HG03280 (cell line): ENCODE measurements at regions not wholly inside any gene's neighbourhood (a gene's known extent, or its start where the extent isn't known, plus 50 kb on each side); places are given as distances from the start of the nearest gene placed in this dataset.
"Not testable (repeated sequence)": the region's sequence is repeated elsewhere in the genome, so short reads cannot be mapped to it uniquely, and the experiment has no call there.

ENCODE experiments used
- ATAC-seq: cut with Tn5 transposase; IDR thresholded peaks from one replicate; pipeline ENCODE4 v1.9.1; 2021; ENCODE audit warnings: mild to moderate bottlenecking, moderate library complexity; ENCODE audit not compliant: unreplicated experiment

- peak; percentile 92 for ATAC-seq
Measured at GRCh38 chr5:162209005-162209605, 141.5 kb downstream of the GABRG2 start.

GRCh38 chr5:162214551-162214950 lies 147.0 kb downstream of the GABRG2 start:
- no peak for ATAC-seq

DNA sequence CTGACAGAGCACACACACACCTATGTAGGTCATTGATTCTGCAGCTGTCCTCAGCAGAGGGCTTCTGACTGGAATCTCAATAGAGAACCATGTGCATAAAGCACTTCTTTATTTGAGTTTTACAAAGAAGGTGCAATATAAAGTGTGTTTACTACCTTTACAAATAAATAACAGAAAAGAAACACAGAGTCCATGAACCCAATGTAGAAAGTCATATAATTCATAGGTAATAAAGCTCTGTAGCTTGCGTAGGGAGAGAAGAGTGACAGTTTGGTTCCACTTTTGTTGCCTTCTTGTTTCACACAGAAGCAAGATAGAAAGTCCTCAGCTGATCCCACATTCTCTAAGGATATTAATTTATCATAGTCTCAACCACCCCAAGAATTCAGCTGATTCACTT lies 149.5 kb downstream of the GABRG2 start:
- ATAC-seq: no peak

GRCh38 chr5:162221910-162222309 lies 154.3 kb downstream of the GABRG2 start:
- no peak for ATAC-seq

DNA sequence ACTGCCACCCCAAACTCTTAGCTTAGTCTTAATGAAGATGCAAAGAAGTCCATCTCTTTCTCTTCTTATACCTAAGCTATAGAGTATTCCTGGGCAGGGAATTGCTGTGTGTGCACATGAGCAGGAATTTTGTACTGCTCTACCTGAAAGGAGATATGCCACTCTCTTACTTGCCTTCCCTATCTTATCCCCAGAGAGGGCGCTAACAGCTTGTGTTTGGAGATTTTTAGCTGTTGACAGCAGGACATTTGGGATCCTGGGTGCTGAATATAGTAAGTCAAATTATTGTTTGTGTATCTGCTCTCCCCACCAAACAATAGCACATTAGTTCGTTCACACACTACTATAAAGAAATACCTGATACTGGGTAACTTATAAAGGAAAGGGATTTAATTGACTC lies 159.5 kb downstream of the GABRG2 start:
- no peak for ATAC-seq

GRCh38 chr5:162230348-162230747 lies 162.8 kb downstream of the GABRG2 start:
- ATAC-seq: no peak

DNA sequence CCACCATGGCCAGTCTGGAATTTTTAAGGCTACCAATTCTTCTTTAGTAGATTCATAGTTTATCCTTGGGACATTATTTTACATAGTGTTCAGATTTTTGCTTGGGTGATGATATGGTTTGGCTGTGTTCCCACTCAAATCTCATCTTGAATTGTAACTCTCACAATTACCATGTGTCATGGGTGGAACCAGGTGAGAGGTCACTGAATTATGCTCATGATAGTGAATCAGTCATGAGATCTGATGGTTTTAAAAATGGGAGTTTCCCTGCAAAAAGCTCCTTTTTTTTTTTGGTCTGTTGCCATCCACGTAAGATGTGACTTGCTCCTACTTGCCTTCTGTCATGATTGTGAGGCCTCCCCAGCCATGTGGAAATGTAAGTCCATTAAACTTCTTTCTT lies 163.9 kb downstream of the GABRG2 start:
- ATAC-seq: no peak

- no peak for ATAC-seq
Measured at GRCh38 chr5:162240734-162241133, 173.2 kb downstream of the GABRG2 start.

GRCh38 chr5:162242416-162242815 lies 174.8 kb downstream of the GABRG2 start:
- ATAC-seq: no peak

DNA sequence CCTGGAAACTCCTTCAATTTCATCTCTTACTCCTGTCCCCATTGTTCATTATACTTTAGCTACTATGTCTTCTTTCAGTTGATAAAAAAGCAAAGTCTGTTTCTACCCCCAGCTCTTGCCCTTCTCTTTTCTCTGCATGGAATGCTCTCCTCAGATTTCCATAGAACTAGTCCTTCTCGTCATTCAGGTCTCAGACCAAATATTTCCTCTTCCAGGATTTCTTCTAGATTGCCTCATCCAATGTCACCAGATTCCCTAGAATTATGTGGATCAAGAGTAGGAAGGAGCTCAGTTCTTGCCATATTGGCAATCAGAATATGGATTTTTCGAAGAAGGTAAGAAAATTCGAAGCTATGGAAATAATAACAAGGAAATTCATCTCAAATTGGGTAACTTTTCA lies 176.1 kb downstream of the GABRG2 start:
- no peak for ATAC-seq

- ATAC-seq: no peak
Measured at GRCh38 chr5:162248107-162248713, 180.6 kb downstream of the GABRG2 start.

- no peak for ATAC-seq
Measured at GRCh38 chr5:162256711-162257110, 189.1 kb downstream of the GABRG2 start.

GRCh38 chr5:162268694-162269481 lies 201.3 kb downstream of the GABRG2 start:
- no peak for ATAC-seq

- no peak for ATAC-seq
Measured at GRCh38 chr5:162272417-162272816, 204.8 kb downstream of the GABRG2 start.

DNA sequence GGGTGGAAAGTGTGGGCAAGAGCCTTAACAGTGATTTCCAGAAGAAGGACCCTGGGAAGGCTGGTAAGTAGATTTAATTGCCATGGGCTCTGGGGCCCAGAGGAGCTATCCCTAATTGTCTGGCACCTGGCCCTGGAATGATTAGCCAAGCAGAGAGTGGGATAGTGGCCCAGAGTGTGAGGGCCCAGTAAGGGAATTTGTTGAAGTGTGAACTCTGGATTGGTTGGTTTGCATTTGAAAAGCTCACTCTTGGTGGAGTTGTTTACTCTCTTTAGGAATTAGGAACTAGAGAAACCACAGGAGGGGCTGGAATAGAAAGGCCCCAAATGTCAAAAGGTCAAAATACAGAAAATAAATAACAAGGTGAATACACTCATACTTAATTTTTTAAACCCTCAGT lies 207.1 kb downstream of the GABRG2 start:
- no peak for ATAC-seq

DNA sequence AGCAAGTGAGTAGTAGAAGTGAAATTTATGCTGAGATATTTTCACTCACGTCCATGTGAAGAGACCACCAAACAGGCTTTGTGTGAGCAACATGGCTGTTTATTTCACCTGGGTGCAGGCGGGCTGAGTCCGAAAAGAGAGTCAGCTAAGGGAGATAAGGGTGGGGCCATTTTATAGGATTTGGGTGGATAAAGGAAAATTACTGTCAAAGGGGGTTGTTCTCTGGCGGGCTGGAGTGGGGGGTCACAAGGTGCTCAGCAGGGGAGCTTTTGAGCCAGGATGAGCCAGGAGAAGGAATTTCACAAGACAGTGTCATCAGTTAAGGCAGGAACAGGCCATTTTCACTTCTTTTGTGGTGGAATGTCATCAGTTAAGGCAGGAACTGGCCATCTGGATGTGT lies 207.8 kb downstream of the GABRG2 start:
- not testable (repeated sequence) for ATAC-seq

GRCh38 chr5:162282191-162282590 lies 214.6 kb downstream of the GABRG2 start:
- no peak for ATAC-seq

GRCh38 chr5:162283609-162284008 lies 216.0 kb downstream of the GABRG2 start:
- ATAC-seq: no peak

GRCh38 chr5:162288647-162289296 lies 221.2 kb downstream of the GABRG2 start:
- peak; percentile 64 for ATAC-seq

DNA sequence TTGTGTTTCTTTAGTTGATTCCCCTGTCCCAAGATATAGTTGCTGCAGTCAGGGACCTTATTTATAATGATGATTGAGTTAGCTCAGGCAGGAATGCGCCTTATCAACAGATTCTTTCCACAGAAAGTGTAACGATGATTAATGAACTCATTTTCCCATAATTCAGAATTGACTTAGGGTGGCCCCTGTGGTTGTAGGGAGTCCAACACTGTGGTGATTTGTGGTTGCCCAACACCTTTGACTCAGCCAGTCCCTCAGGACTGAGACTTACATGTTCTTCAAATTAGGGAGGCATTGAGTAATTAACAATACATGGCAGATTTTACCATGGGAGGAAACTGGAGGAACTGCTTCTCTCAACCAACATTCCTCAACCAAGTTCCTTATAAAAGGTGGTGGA lies 221.9 kb downstream of the GABRG2 start:
- no peak for ATAC-seq

DNA sequence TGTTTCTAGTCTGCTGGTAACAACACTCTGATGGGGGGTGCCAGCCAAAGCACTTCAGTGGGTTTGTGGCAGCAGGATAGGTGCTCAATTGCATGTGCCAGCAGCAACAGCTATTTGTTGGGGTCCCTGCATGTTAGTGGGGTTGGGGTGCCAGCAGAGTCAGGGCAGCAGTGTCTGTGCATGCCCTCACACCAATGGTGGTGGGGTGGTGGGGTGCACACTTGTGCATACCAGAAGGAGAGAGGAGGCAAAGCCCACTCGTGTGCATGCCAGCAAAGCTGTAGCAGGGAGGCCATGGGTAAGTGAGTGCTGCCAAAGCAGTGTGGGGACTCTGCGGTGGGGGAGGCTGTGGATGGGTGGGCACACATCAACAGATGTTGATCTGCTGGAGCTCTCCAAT lies 232.2 kb downstream of the GABRG2 start:
- ATAC-seq: no peak

DNA sequence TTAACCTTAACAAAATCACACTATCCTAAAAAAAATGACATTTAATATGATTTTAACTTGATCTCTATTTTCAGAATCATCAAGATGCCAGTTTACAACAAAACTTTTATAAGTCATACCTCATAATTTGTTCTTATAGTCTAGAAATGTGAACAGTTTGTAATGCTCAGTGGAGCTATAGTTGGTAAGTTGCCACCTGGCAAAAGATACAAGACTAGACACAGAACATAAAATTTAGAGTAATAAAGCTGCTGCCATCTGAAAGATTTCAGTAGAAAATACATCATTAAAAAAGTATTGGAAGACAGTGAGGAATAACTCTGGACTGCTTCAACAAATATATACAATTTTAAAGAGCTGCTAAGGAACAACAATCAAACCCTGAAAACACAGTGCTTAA lies 233.8 kb downstream of the GABRG2 start:
- ATAC-seq: no peak
